Fibroblast of pulmonary artery (primary cell): ENCODE measurements at regions not wholly inside any gene's neighbourhood (a gene's known extent, or its start where the extent isn't known, plus 50 kb on each side); places are given as distances from the start of the nearest gene placed in this dataset.

Experiments
- DNase-seq: peaks from one replicate; pipeline ENCODE4 v3.0.0-alpha.2; 2010; ENCODE audit warnings: low read depth
- H3K4me3 ChIP-seq: replicated peaks from 2 replicates; pipeline ENCODE4 v1.5.1; 2011; ENCODE audit warnings: low read depth, mild to moderate bottlenecking, control low read depth, low read length, moderate library complexity
- CTCF ChIP-seq: IDR thresholded peaks from 2 replicates; pipeline ENCODE4 v1.5.1; 2011; ENCODE audit warnings: mild to moderate bottlenecking, control low read depth, low read length, inconsistent platforms; ENCODE audit errors: missing control alignments

- TF ChIP-seq CTCF, result no peak
- no peak for DNase-seq
- H3K4me3 ChIP-seq, result no peak overlapping the region
Observed at GRCh38 chr19:28345811-28346210, 867.1 kb downstream of the UQCRFS1 start.

- TF ChIP-seq CTCF, result no peak
- H3K4me3 ChIP-seq, result no peak overlapping the region
- no peak for DNase-seq
Observed at GRCh38 chr19:28341810-28342350, 871.1 kb downstream of the UQCRFS1 start.

DNA sequence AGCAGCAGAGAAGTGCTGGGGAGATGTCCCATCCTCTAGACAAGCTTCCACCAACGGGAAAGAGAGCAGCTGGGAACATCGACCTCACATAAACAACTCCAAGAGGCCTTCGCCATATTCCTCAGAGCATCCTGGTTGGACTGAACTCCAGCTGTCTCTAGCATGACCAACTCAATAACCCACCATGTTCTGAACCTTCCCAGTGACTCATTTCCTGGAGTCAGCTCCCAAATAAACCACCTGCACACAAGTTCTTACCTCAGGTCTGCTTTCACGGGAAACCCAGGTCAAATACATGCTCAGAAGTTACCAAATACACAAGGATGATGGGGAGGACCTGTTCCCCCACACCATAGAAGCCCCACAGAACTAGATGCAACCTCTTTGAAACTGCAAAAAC lies 878.5 kb downstream of the UQCRFS1 start:
- no peak overlapping the region for H3K4me3 ChIP-seq
- TF ChIP-seq CTCF, result no peak
- DNase-seq, result no peak

GRCh38 chr19:28333909-28334308 lies 879.0 kb downstream of the UQCRFS1 start:
- no peak for DNase-seq
- no peak overlapping the region for H3K4me3 ChIP-seq
- no peak for TF ChIP-seq CTCF

- H3K4me3 ChIP-seq, result no peak overlapping the region
- DNase-seq, result no peak
- no peak for TF ChIP-seq CTCF
Observed at GRCh38 chr19:28332886-28333285, 880.1 kb downstream of the UQCRFS1 start.

GRCh38 chr19:28332351-28332750 lies 880.6 kb downstream of the UQCRFS1 start:
- H3K4me3 ChIP-seq, result no peak overlapping the region
- no peak for DNase-seq
- no peak for TF ChIP-seq CTCF

DNA sequence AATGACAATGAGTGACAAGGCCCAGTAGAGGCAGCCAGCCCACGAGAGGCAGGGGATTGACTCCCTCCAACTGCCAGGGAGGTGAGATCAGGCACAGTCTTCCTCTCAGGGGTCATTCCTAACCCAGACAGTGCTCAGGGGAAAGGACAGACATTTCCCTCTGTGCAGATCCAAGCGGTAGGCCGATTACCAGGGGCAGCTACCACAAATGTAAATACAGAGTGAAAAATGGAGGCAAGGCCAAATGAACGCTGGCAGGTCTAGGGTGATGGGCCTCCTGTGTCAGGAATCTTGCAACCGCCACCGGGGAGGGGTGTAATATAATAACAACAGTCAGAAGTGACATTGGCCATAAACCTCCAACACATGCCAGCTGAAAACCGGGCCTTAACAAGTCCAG lies 881.4 kb downstream of the UQCRFS1 start:
- no peak for TF ChIP-seq CTCF
- no peak for DNase-seq
- no peak overlapping the region for H3K4me3 ChIP-seq
